ENCODE measurements at regions not wholly inside any gene's neighbourhood (a gene's known extent, or its start where the extent isn't known, plus 50 kb on each side); places are given as distances from the start of the nearest gene placed in this dataset.

DNA sequence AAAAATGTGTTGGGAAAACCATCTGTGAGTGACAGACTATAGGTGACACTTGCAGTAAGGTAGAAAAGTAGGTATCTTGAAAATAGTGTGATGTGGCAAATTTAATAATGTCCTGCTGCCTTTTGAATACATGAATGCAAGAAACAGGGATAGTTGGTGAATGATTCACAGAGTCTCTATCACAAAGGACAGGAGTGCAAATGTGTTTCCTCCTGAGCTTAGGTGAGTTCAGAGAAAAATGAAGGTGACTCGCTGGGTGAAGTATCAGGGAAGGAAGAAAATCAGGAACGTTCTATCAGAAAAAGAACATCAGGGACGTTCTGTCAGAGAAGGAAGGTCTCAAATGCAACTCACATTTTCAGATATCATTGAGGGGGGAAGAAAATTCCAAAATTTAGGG is 557.8 kb upstream of the SLC35B3 start:
- TF ChIP-seq EP300 (IDR thresholded peaks at IDR 0.05; ENCODE audit: borderline replicate concordance): no peak
- TF ChIP-seq, protein P1, sequence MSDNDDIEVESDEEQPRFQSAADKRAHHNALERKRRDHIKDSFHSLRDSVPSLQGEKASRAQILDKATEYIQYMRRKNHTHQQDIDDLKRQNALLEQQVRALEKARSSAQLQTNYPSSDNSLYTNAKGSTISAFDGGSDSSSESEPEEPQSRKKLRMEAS (IDR thresholded peaks at IDR 0.05): no peak
- TF ChIP-seq EGR1 (IDR thresholded peaks at IDR 0.05): no peak
- TF ChIP-seq, protein P2, sequence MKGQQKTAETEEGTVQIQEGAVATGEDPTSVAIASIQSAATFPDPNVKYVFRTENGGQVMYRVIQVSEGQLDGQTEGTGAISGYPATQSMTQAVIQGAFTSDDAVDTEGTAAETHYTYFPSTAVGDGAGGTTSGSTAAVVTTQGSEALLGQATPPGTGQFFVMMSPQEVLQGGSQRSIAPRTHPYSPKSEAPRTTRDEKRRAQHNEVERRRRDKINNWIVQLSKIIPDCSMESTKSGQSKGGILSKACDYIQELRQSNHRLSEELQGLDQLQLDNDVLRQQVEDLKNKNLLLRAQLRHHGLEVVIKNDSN (IDR thresholded peaks at IDR 0.05): no peak
- no peak for TF ChIP-seq NFIC (IDR thresholded peaks at IDR 0.05)
- TF ChIP-seq CEBPB (IDR thresholded peaks at IDR 0.05): no peak
- TF ChIP-seq RAD21 (IDR thresholded peaks at IDR 0.05; ENCODE audit: low read depth): no peak
- TF ChIP-seq CREB1 (IDR thresholded peaks at IDR 0.05; ENCODE audit: low read depth): no peak
- no peak for TF ChIP-seq TCF12 (IDR thresholded peaks at IDR 0.05; ENCODE audit: low read depth)
- no peak for TF ChIP-seq TEAD4 (IDR thresholded peaks at IDR 0.05)
- TF ChIP-seq TAF1 (IDR thresholded peaks at IDR 0.05; ENCODE audit: low read depth): no peak
- no peak for TF ChIP-seq ZBTB7A (IDR thresholded peaks at IDR 0.05; ENCODE audit: low read depth)
- TF ChIP-seq, protein P3, sequence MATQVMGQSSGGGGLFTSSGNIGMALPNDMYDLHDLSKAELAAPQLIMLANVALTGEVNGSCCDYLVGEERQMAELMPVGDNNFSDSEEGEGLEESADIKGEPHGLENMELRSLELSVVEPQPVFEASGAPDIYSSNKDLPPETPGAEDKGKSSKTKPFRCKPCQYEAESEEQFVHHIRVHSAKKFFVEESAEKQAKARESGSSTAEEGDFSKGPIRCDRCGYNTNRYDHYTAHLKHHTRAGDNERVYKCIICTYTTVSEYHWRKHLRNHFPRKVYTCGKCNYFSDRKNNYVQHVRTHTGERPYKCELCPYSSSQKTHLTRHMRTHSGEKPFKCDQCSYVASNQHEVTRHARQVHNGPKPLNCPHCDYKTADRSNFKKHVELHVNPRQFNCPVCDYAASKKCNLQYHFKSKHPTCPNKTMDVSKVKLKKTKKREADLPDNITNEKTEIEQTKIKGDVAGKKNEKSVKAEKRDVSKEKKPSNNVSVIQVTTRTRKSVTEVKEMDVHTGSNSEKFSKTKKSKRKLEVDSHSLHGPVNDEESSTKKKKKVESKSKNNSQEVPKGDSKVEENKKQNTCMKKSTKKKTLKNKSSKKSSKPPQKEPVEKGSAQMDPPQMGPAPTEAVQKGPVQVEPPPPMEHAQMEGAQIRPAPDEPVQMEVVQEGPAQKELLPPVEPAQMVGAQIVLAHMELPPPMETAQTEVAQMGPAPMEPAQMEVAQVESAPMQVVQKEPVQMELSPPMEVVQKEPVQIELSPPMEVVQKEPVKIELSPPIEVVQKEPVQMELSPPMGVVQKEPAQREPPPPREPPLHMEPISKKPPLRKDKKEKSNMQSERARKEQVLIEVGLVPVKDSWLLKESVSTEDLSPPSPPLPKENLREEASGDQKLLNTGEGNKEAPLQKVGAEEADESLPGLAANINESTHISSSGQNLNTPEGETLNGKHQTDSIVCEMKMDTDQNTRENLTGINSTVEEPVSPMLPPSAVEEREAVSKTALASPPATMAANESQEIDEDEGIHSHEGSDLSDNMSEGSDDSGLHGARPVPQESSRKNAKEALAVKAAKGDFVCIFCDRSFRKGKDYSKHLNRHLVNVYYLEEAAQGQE (IDR thresholded peaks at IDR 0.05; ENCODE audit: low read depth): no peak
- TF ChIP-seq YY1 (IDR thresholded peaks at IDR 0.05; ENCODE audit: low read depth): no peak
- TF ChIP-seq FOXM1 (IDR thresholded peaks at IDR 0.05; ENCODE audit: borderline replicate concordance, low read depth): no peak

DNA sequence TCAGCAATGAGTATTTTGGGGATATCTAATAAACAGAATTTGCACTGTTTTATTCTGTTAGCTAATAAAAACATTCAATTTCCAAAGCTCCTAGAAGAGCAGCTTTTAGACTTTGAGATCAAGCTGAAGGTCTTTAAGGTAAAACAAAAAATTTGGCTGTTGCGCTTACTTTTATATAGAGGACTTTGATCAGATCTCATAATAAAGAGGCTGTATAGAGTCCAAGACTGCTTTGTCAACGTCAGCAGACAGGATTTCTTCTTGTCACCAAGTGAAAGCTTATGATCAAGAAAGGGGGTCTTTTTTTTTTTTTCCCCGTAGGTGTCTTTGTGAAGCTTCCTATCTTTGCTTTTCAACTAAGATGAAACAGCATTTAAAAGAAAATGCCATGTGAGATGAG is 556.5 kb upstream of the SLC35B3 start:
- TF ChIP-seq, protein P2 (IDR thresholded peaks at IDR 0.05): no peak
- no peak for TF ChIP-seq YY1 (IDR thresholded peaks at IDR 0.05; ENCODE audit: low read depth)
- TF ChIP-seq FOXM1 (IDR thresholded peaks at IDR 0.05; ENCODE audit: borderline replicate concordance, low read depth): no peak
- no peak for TF ChIP-seq TEAD4 (IDR thresholded peaks at IDR 0.05)
- no peak for TF ChIP-seq CEBPB (IDR thresholded peaks at IDR 0.05)
- TF ChIP-seq CREB1 (IDR thresholded peaks at IDR 0.05; ENCODE audit: low read depth): no peak
- TF ChIP-seq, protein P1 (IDR thresholded peaks at IDR 0.05): no peak
- TF ChIP-seq TCF12 (IDR thresholded peaks at IDR 0.05; ENCODE audit: low read depth): no peak

DNA sequence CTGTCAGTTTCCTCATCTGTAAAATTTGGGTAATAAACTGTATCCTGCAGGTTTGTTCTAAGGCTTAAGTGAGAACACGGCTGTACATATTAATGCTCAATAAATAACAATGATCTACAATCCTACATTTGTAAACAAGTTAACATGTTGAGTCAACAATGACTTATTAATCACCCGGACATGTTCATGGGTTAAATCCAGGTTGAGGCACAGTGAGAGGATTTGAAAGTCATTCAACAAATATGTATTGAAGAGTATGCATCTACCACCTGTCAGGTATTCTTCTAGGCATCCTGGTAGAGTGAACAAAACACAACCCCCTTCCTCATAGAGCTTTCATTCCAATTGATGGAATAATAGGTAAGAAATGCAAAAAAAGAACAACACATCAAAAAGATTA is 554.7 kb upstream of the SLC35B3 start:
- TF ChIP-seq, protein P1 (IDR thresholded peaks at IDR 0.05): no peak
- TF ChIP-seq CREB1 (IDR thresholded peaks at IDR 0.05; ENCODE audit: low read depth): no peak
- TF ChIP-seq CEBPB (IDR thresholded peaks at IDR 0.05): no peak
- TF ChIP-seq ZBTB7A (IDR thresholded peaks at IDR 0.05; ENCODE audit: low read depth): no peak
- TF ChIP-seq EGR1 (IDR thresholded peaks at IDR 0.05): no peak
- no peak for TF ChIP-seq EP300 (IDR thresholded peaks at IDR 0.05; ENCODE audit: borderline replicate concordance)
- no peak for TF ChIP-seq NFIC (IDR thresholded peaks at IDR 0.05)
- no peak for TF ChIP-seq TEAD4 (IDR thresholded peaks at IDR 0.05)
- no peak for TF ChIP-seq FOXM1 (IDR thresholded peaks at IDR 0.05; ENCODE audit: borderline replicate concordance, low read depth)
- TF ChIP-seq, protein P3 (IDR thresholded peaks at IDR 0.05; ENCODE audit: low read depth): no peak
- TF ChIP-seq TAF1 (IDR thresholded peaks at IDR 0.05; ENCODE audit: low read depth): no peak
- TF ChIP-seq, protein P2 (IDR thresholded peaks at IDR 0.05): no peak
- no peak for TF ChIP-seq RAD21 (IDR thresholded peaks at IDR 0.05; ENCODE audit: low read depth)
- TF ChIP-seq TCF12 (IDR thresholded peaks at IDR 0.05; ENCODE audit: low read depth): no peak

DNA sequence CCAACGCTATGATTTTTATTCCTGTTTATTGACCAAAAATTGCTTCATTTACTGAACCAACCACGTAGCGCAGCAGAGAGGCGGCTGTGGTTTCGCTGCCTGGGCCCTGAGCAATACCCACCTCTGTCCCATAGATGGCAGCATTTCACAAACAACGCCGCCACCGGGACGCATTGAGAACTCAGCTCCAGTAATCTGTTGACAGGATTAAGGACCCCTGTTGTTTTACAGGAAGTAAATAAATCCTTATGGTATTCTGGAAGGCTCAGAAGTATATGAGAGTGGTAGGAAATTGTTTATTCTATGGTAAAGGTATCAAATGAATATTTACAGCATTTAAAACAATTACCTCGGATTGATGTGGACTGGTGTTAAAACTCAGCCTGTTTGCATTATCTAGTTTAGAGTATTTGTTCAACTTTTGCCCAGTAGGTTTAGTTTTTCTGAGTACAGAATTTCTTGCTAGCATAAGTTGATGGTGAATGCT is 547.9 kb upstream of the SLC35B3 start:
- TF ChIP-seq EP300 (IDR thresholded peaks at IDR 0.05; ENCODE audit: borderline replicate concordance) (no peak), CEBPB (IDR thresholded peaks at IDR 0.05) (no peak), RAD21 (IDR thresholded peaks at IDR 0.05; ENCODE audit: low read depth) (peak; percentile 84), TAF1 (IDR thresholded peaks at IDR 0.05; ENCODE audit: low read depth) (no peak), TCF12 (IDR thresholded peaks at IDR 0.05; ENCODE audit: low read depth) (no peak)

DNA sequence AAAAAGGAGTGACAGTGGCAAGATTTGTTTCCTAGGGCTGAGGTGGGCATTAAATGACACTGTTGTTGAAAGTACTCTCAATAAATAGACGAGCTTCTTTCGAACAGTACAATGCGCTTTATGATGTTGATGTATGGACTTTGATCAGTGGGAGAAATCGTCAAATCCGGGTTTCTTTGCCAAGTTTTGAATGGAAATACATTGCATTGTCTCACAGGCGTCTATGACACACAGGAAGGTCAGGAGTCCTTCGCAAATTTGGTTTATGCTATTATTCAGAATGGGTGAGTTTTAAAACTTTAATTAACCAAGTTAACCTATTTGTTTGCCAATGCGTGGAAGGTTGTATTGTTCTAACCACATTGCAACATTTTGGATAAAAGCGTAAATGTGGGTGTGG is 547.3 kb upstream of the SLC35B3 start:
- TF ChIP-seq TEAD4 (IDR thresholded peaks at IDR 0.05) (no peak), YY1 (IDR thresholded peaks at IDR 0.05; ENCODE audit: low read depth) (no peak), RAD21 (IDR thresholded peaks at IDR 0.05; ENCODE audit: low read depth) (no peak), TAF1 (IDR thresholded peaks at IDR 0.05; ENCODE audit: low read depth) (no peak), CEBPB (IDR thresholded peaks at IDR 0.05) (no peak), FOXM1 (IDR thresholded peaks at IDR 0.05; ENCODE audit: borderline replicate concordance, low read depth) (no peak)
- TF ChIP-seq, protein P3 (IDR thresholded peaks at IDR 0.05; ENCODE audit: low read depth): no peak
- TF ChIP-seq, protein P2 (IDR thresholded peaks at IDR 0.05): no peak

All from Ishikawa (cell line).